B cell (primary cell): ENCODE measurements at regions not wholly inside any gene's neighbourhood (a gene's known extent, or its start where the extent isn't known, plus 50 kb on each side); places are given as distances from the start of the nearest gene placed in this dataset.

Experiments used
- ATAC-seq: fragments of 200-7000 bp; cut with Tn5 transposase; one replicate; pipeline ENCODE4 v1.10.0; 2021; ENCODE audit warnings: low read depth, mild to moderate bottlenecking, moderate number of reproducible peaks, moderate library complexity
- CTCF ChIA-PET: fragments of 350-600 bp; sonication (Branson Sonifier 250); formaldehyde crosslinking; loops from one replicate; lab custom pipeline; 2021; ENCODE audit warnings: antibody characterized with exemption, inconsistent platforms; lab: Charles Lee
- POLR2A ChIA-PET: fragments of 350-600 bp; sonication (Branson Sonifier 250); formaldehyde crosslinking; loops from one replicate; lab custom pipeline; 2021; ENCODE audit warnings: antibody characterized with exemption; lab: Charles Lee
- DNase-seq: peaks from one replicate; pipeline ENCODE4 v3.0.0; 2013
- H2AFZ ChIP-seq: 2 replicates; pipeline ENCODE4 v1.6.1; 2012; ENCODE audit warnings: mild to moderate bottlenecking, low read depth, low read length; ENCODE audit not compliant: insufficient read depth, poor library complexity, severe bottlenecking
- H3K27ac ChIP-seq, 2 donors: 1 replicate in 1 of 2; 2 replicates in 1 of 2; pipeline ENCODE4 v1.5.1; 2012 to 2013; ENCODE audit warnings: low read length in 2 of 2, mild to moderate bottlenecking in 2 of 2, moderate library complexity in 1 of 2
- H3K27me3 ChIP-seq, 4 experiments: fragments of 200-600 bp in 1 of 4; sonication (generic) in 1 of 4; replicated peaks in 1 of 4; 1 replicate in 2 of 4; 2 replicates in 2 of 4; pipeline versions ENCODE4 v1.6.1 to v1.7.0; 2013 to 2016; ENCODE audit warnings: low read length in 3 of 4, mild to moderate bottlenecking in 2 of 4, mixed read lengths in 1 of 4, moderate library complexity in 1 of 4; ENCODE audit not compliant: insufficient read depth in 4 of 4, control insufficient read depth in 3 of 4; ENCODE audit errors: control extremely low read depth in 1 of 4
- H3K36me3 ChIP-seq, 2 experiments: replicated peaks in 1 of 2; 1 replicate in 1 of 2; 2 replicates in 1 of 2; pipeline versions ENCODE4 v1.6.1 to v1.7.1; 2013; ENCODE audit warnings: low read length in 1 of 2; ENCODE audit not compliant: insufficient read depth in 2 of 2, control insufficient read depth in 1 of 2; ENCODE audit errors: control extremely low read depth in 1 of 2, extremely low read depth in 1 of 2
- H3K4me1 ChIP-seq, 2 donors: fragments of 200-600 bp in 1 of 2; sonication (generic) in 1 of 2; 1 replicate in 1 of 2; 2 replicates in 1 of 2; pipeline versions ENCODE4 v1.5.1 to v1.6.1; 2013 to 2017; ENCODE audit warnings: low read length in 2 of 2; ENCODE audit not compliant: control insufficient read depth in 2 of 2, insufficient read depth in 2 of 2
- H3K4me2 ChIP-seq: replicated peaks from 2 replicates; pipeline ENCODE3; 2012; ENCODE audit warnings: mild to moderate bottlenecking, low read depth, low read length; ENCODE audit not compliant: poor library complexity, severe bottlenecking
- H3K4me3 ChIP-seq, 5 experiments: fragments of 200-600 bp in 1 of 5; sonication (generic) in 1 of 5; 1 replicate in 3 of 5; 2 replicates in 2 of 5; pipeline versions ENCODE4 v1.5.1 to v1.7.0; 2011 to 2016; ENCODE audit warnings: low read length in 4 of 5, mild to moderate bottlenecking in 4 of 5, low read depth in 2 of 5, control low read depth in 1 of 5, moderate library complexity in 1 of 5; ENCODE audit not compliant: insufficient read depth in 1 of 5; ENCODE audit errors: control extremely low read depth in 1 of 5, extremely low read depth in 1 of 5
- H3K79me2 ChIP-seq: fragments of 200-600 bp; sonication (generic); one replicate; pipeline ENCODE4 v1.6.0; 2016; ENCODE audit warnings: low read length; ENCODE audit not compliant: control insufficient read depth, insufficient read depth
- H3K9ac ChIP-seq: fragments of 200-600 bp; sonication (generic); 2 replicates; pipeline ENCODE4 v1.6.1; 2017; ENCODE audit warnings: mild to moderate bottlenecking, low read length, moderate library complexity
- H3K9me3 ChIP-seq, 3 donors: one replicate each; pipeline versions ENCODE4 v1.6.1 to v1.7.1; 2013; ENCODE audit warnings: low read length in 2 of 3; ENCODE audit not compliant: control insufficient read depth in 2 of 3, insufficient read depth in 1 of 3; ENCODE audit errors: control extremely low read depth in 1 of 3
- H4K20me1 ChIP-seq: 2 replicates; pipeline ENCODE4 v1.6.0; 2012; ENCODE audit warnings: mild to moderate bottlenecking, low read length; ENCODE audit not compliant: insufficient read depth, control insufficient read depth, poor library complexity, severe bottlenecking
- H3K27ac Mint-ChIP-seq: one replicate; pipeline ENCODE4 v1.8.0; 2021; ENCODE audit warnings: mixed read lengths
- H3K27me3 Mint-ChIP-seq: one replicate; pipeline ENCODE4 v1.8.0; 2021; ENCODE audit warnings: mixed read lengths
- H3K4me1 Mint-ChIP-seq: one replicate; pipeline ENCODE4 v1.8.0; 2021; ENCODE audit warnings: mixed read lengths
- H3K4me3 Mint-ChIP-seq: one replicate; pipeline ENCODE4 v1.8.0; 2021; ENCODE audit warnings: mixed read lengths
- H3K9me3 Mint-ChIP-seq: one replicate; pipeline ENCODE4 v1.8.0; 2022; ENCODE audit warnings: mixed read lengths; ENCODE audit not compliant: insufficient read depth
- EZH2 ChIP-seq: IDR thresholded peaks from 2 replicates; pipeline ENCODE4 v1.6.1; 2012; ENCODE audit warnings: borderline replicate concordance, low read depth, mild to moderate bottlenecking, moderate library complexity, low read length; ENCODE audit not compliant: insufficient read depth, poor library complexity, severe bottlenecking
- WGBS: methylation state at CpG from one replicate; pipeline ENCODE4 v1.1.5; 2013; ENCODE audit warnings: missing lambda C conversion rate; ENCODE audit not compliant: insufficient coverage; 5-methylcytosine and 5-hydroxymethylcytosine counted together
- intact Hi-C: fragments of 100-400 bp; cut with micrococcal nuclease; formaldehyde crosslinking; loops from one replicate; pipeline ENCODE4 v1.10.0; 2022
- TF ChIP-seq, protein P1 (sequence below): fragments of 200-600 bp; IDR thresholded peaks from one replicate; pipeline ENCODE4 v1.8.0; 2022; ENCODE audit warnings: antibody characterized with exemption, mild to moderate bottlenecking

DNA sequence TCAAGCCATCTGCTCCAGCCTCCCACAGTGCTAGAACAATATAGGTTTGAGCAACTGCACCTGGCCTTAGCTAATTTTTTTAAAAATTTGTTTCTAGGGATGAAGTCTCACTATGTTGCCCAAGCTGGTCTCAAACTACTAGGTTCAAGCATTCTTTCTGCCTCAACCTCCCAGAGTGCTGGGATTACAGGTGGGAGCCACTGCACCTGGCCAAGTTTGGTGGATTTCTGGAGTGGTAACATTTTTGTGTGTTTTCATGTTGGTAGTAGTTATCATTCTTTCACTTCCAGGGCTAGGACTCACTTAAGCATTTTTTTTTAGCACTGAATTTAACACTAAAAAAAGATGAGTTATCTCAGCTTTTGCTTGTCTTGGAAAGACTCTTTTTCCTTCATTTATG is 328.0 kb upstream of the RGS6 start:
- Histone ChIP-seq H3K4me2 (no peak overlapping the region), H3K36me3 (peaks cover 0 to 3% of the 10 kb centered on the region in 2 experiments), H3K4me3 (no peak overlapping the region), H4K20me1 (peaks cover 37% of the 10 kb centered on the region), H3K27me3 (no peaks in the 10 kb centered on the region), H3K27ac (no peak overlapping the region), H3K9ac (no peak overlapping the region), H3K4me1 (no peaks in the 10 kb centered on the region), H3K9me3 (peaks cover 2 to 11% (median 6%) of the 10 kb centered on the region in 3 donors), H2AFZ (no peak overlapping the region), H3K79me2 (peaks cover 85% of the 10 kb centered on the region)
- Mint-ChIP-seq H3K27me3 (no peaks in the 10 kb centered on the region), H3K4me3 (no peak overlapping the region), H3K4me1 (peaks cover 43% of the 10 kb centered on the region), H3K9me3 (peaks cover 6% of the 10 kb centered on the region), H3K27ac (no peak overlapping the region)
- TF ChIP-seq, protein P1, sequence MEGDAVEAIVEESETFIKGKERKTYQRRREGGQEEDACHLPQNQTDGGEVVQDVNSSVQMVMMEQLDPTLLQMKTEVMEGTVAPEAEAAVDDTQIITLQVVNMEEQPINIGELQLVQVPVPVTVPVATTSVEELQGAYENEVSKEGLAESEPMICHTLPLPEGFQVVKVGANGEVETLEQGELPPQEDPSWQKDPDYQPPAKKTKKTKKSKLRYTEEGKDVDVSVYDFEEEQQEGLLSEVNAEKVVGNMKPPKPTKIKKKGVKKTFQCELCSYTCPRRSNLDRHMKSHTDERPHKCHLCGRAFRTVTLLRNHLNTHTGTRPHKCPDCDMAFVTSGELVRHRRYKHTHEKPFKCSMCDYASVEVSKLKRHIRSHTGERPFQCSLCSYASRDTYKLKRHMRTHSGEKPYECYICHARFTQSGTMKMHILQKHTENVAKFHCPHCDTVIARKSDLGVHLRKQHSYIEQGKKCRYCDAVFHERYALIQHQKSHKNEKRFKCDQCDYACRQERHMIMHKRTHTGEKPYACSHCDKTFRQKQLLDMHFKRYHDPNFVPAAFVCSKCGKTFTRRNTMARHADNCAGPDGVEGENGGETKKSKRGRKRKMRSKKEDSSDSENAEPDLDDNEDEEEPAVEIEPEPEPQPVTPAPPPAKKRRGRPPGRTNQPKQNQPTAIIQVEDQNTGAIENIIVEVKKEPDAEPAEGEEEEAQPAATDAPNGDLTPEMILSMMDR = no peak
- no peak for TF ChIP-seq EZH2
- ATAC-seq (no peak), DNase-seq (no peak)
- intact Hi-C loops = loop anchor here (5.0 kb wide), 1 partner anchor 42 kb away; no protein-coding TSS in a partner anchor
- ChIA-PET CTCF (no interaction called here), POLR2A (no interaction called here)

DNA sequence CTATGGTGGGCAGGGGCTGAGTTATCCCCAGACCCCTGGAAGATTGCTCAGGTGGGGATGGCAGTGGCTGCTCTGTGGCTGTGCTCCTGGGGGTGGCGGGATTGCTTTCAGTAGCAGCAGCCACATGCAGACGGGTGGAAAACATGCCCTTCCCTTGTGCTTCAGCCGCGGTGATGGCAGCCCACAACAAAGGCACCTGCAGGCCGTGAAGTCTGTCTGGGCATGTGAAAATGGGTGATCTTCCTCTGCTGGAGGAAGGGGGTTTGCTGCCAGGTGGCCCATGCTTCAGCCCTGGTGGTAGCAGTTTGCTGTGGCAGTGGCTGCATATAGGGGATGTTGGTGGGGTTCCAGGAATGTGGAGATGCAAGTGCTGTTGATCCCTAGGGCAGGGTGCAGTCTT is 326.2 kb upstream of the RGS6 start:
- CTCF ChIA-PET = no interaction called here
- H3K79me2 ChIP-seq = peaks cover 72% of the 10 kb centered on the region
- no peak overlapping the region for H2AFZ ChIP-seq
- H3K4me3 ChIP-seq = no peak overlapping the region
- no peaks in the 10 kb centered on the region for H3K4me1 ChIP-seq
- peaks cover 39% of the 10 kb centered on the region for H3K4me1 Mint-ChIP-seq
- ATAC-seq (no peak), DNase-seq (no peak)
- intact Hi-C loops = no loop called here
- peaks cover 3% of the 10 kb centered on the region for H3K9me3 Mint-ChIP-seq
- no peak overlapping the region for H3K27ac ChIP-seq
- peak overlapping the region; percentile 15 for H3K27ac Mint-ChIP-seq
- no peaks in the 10 kb centered on the region for H3K36me3 ChIP-seq
- no peak overlapping the region for H3K9ac ChIP-seq
- H3K27me3 ChIP-seq = no peaks in the 10 kb centered on the region
- no peak overlapping the region for H3K4me2 ChIP-seq
- POLR2A ChIA-PET = no interaction called here
- peaks cover 43% of the 10 kb centered on the region for H4K20me1 ChIP-seq
- TF ChIP-seq, protein P1 = no peak
- no peak for TF ChIP-seq EZH2
- 100% methylated on average over 2 of the region's 5 CpGs for WGBS
- no peaks in the 10 kb centered on the region for H3K27me3 Mint-ChIP-seq
- peaks cover 0 to 11% (median 2%) of the 10 kb centered on the region in 3 donors for H3K9me3 ChIP-seq
- H3K4me3 Mint-ChIP-seq = no peak overlapping the region
